Thoracic aorta (tissue), 2 donors: ENCODE measurements at regions not wholly inside any gene's neighbourhood (a gene's known extent, or its start where the extent isn't known, plus 50 kb on each side); places are given as distances from the start of the nearest gene placed in this dataset.

Experiments used
- ATAC-seq: fragments of 150-250 bp; one replicate; pipeline ENCODE4 v1.8.0; 2017; ENCODE audit warnings: low read depth; ENCODE audit not compliant: insufficient number of reproducible peaks, low FRiP score
- DNase-seq: peaks from one replicate; pipeline ENCODE4 v3.0.0-alpha.2; 2020; ENCODE audit warnings: low spot score
- H3K27ac ChIP-seq, 2 donors: fragments of 200-600 bp; sonication (generic); 1 replicate in 1 of 2; 2 replicates in 1 of 2; pipeline ENCODE4 v1.5.1; 2016; ENCODE audit warnings: mild to moderate bottlenecking in 2 of 2, moderate library complexity in 2 of 2
- H3K27me3 ChIP-seq: fragments of 200-600 bp; sonication (generic); replicated peaks from 2 replicates; pipeline ENCODE4 v1.6.0; 2016; ENCODE audit warnings: mild to moderate bottlenecking; ENCODE audit not compliant: insufficient read depth
- H3K36me3 ChIP-seq: fragments of 200-600 bp; sonication (generic); one replicate; pipeline ENCODE4 v1.5.1; 2016
- H3K4me1 ChIP-seq, 2 donors: fragments of 200-600 bp; sonication (generic); 1 replicate in 1 of 2; 2 replicates in 1 of 2; pipeline versions ENCODE4 v1.5.1 to v1.6.0; 2016; ENCODE audit warnings: low read depth in 2 of 2, mild to moderate bottlenecking in 1 of 2; ENCODE audit not compliant: control insufficient read depth in 1 of 2
- H3K4me3 ChIP-seq: fragments of 200-600 bp; sonication (generic); 2 replicates; pipeline ENCODE4 v1.5.1; 2016; ENCODE audit warnings: mild to moderate bottlenecking
- H3K9me3 ChIP-seq: fragments of 200-600 bp; sonication (generic); 2 replicates; pipeline ENCODE4 v1.5.1; 2016
- CTCF ChIP-seq: fragments of 200-600 bp; sonication (generic); IDR thresholded peaks from one replicate; pipeline ENCODE4 v1.5.1; 2019; ENCODE audit warnings: antibody characterized with exemption

GRCh38 chr12:38490941-38491340 lies 174.4 kb downstream of the ALG10B start:
- H3K36me3 ChIP-seq, result no peaks in the 10 kb centered on the region
- DNase-seq (no peak), ATAC-seq (no peak)
- H3K27me3 ChIP-seq, result no peaks in the 10 kb centered on the region
- no peak for TF ChIP-seq CTCF
- H3K9me3 ChIP-seq, result no peaks in the 10 kb centered on the region
- no peak overlapping the region for H3K27ac ChIP-seq
- H3K4me3 ChIP-seq, result no peak overlapping the region
- no peaks in the 10 kb centered on the region for H3K4me1 ChIP-seq

DNA sequence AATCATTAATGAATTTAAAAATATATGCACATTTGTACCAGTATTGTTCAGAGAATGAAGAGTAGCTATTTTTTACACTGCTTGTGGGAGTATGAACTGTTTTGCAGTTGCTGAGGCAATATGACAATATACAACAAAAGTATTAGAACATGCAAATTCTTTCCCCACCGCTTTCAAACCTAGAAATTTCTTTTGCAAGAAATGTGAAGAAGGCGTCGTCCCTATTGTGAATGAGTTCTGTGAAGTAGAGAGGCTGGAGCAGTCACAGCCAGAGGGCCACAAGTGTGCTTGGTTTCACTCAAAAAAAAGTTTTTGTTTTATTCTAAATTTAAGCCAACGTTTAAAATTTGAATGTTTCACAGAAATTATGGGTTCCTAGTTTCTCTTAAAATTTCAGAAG lies 184.9 kb downstream of the ALG10B start:
- Histone ChIP-seq H3K36me3 (no peaks in the 10 kb centered on the region), H3K27me3 (no peaks in the 10 kb centered on the region), H3K27ac (no peak overlapping the region), H3K4me1 (no peaks in the 10 kb centered on the region), H3K9me3 (no peaks in the 10 kb centered on the region), H3K4me3 (no peak overlapping the region)
- TF ChIP-seq CTCF, result no peak
- DNase-seq, result no peak
- ATAC-seq, result no peak

GRCh38 chr12:38501991-38502390 lies 185.4 kb downstream of the ALG10B start:
- Histone ChIP-seq H3K9me3 (no peaks in the 10 kb centered on the region), H3K4me1 (no peaks in the 10 kb centered on the region), H3K4me3 (no peak overlapping the region), H3K27me3 (no peaks in the 10 kb centered on the region), H3K27ac (no peak overlapping the region), H3K36me3 (no peaks in the 10 kb centered on the region)
- DNase-seq, result no peak
- ATAC-seq, result no peak
- TF ChIP-seq CTCF, result no peak

GRCh38 chr12:38502415-38502814 lies 185.8 kb downstream of the ALG10B start:
- no peak overlapping the region for H3K4me3 ChIP-seq
- no peaks in the 10 kb centered on the region for H3K36me3 ChIP-seq
- H3K27ac ChIP-seq, result no peak overlapping the region
- H3K4me1 ChIP-seq, result no peaks in the 10 kb centered on the region
- H3K27me3 ChIP-seq, result no peaks in the 10 kb centered on the region
- TF ChIP-seq CTCF, result no peak
- DNase-seq (no peak), ATAC-seq (no peak)
- H3K9me3 ChIP-seq, result no peaks in the 10 kb centered on the region

- no peaks in the 10 kb centered on the region for H3K36me3 ChIP-seq
- no peaks in the 10 kb centered on the region for H3K9me3 ChIP-seq
- no peak for TF ChIP-seq CTCF
- DNase-seq, result no peak
- no peak overlapping the region for H3K4me3 ChIP-seq
- ATAC-seq, result no peak
- no peaks in the 10 kb centered on the region for H3K27me3 ChIP-seq
- H3K4me1 ChIP-seq, result no peaks in the 10 kb centered on the region
- no peak overlapping the region for H3K27ac ChIP-seq
These were observed 191.3 kb downstream of the ALG10B start for GRCh38 chr12:38507839-38508238.
